ENCODE measurements at regions not wholly inside any gene's neighbourhood (a gene's known extent, or its start where the extent isn't known, plus 50 kb on each side); places are given as distances from the start of the nearest gene placed in this dataset.

GRCh38 chr20:22525069-22525820, 59.1 kb downstream of the FOXA2 start (continued):
- TF ChIP-seq, protein P1, sequence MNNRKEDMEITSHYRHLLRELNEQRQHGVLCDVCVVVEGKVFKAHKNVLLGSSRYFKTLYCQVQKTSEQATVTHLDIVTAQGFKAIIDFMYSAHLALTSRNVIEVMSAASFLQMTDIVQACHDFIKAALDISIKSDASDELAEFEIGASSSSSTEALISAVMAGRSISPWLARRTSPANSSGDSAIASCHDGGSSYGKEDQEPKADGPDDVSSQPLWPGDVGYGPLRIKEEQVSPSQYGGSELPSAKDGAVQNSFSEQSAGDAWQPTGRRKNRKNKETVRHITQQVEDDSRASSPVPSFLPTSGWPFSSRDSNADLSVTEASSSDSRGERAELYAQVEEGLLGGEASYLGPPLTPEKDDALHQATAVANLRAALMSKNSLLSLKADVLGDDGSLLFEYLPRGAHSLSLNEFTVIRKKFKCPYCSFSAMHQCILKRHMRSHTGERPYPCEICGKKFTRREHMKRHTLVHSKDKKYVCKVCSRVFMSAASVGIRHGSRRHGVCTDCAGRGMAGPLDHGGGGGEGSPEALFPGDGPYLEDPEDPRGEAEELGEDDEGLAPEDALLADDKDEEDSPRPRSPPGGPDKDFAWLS (CRISPR knock-in tag; IDR thresholded peaks at IDR 0.05; ENCODE audit: borderline replicate concordance): no peak
- TF ChIP-seq, protein P2, sequence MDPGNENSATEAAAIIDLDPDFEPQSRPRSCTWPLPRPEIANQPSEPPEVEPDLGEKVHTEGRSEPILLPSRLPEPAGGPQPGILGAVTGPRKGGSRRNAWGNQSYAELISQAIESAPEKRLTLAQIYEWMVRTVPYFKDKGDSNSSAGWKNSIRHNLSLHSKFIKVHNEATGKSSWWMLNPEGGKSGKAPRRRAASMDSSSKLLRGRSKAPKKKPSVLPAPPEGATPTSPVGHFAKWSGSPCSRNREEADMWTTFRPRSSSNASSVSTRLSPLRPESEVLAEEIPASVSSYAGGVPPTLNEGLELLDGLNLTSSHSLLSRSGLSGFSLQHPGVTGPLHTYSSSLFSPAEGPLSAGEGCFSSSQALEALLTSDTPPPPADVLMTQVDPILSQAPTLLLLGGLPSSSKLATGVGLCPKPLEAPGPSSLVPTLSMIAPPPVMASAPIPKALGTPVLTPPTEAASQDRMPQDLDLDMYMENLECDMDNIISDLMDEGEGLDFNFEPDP (CRISPR knock-in tag; conservative IDR thresholded peaks at IDR 0.05): no peak
- peak; percentile 95 for TF ChIP-seq CEBPB (IDR thresholded peaks at IDR 0.05; ENCODE audit: borderline replicate concordance, low read depth, low read length)
- peak; percentile 97 for TF ChIP-seq JUN (CRISPR knock-in tag; IDR thresholded peaks at IDR 0.05)
- peak; percentile 78 for TF ChIP-seq ZSCAN29 (CRISPR knock-in tag; conservative IDR thresholded peaks at IDR 0.05)
- TF ChIP-seq, protein P3, sequence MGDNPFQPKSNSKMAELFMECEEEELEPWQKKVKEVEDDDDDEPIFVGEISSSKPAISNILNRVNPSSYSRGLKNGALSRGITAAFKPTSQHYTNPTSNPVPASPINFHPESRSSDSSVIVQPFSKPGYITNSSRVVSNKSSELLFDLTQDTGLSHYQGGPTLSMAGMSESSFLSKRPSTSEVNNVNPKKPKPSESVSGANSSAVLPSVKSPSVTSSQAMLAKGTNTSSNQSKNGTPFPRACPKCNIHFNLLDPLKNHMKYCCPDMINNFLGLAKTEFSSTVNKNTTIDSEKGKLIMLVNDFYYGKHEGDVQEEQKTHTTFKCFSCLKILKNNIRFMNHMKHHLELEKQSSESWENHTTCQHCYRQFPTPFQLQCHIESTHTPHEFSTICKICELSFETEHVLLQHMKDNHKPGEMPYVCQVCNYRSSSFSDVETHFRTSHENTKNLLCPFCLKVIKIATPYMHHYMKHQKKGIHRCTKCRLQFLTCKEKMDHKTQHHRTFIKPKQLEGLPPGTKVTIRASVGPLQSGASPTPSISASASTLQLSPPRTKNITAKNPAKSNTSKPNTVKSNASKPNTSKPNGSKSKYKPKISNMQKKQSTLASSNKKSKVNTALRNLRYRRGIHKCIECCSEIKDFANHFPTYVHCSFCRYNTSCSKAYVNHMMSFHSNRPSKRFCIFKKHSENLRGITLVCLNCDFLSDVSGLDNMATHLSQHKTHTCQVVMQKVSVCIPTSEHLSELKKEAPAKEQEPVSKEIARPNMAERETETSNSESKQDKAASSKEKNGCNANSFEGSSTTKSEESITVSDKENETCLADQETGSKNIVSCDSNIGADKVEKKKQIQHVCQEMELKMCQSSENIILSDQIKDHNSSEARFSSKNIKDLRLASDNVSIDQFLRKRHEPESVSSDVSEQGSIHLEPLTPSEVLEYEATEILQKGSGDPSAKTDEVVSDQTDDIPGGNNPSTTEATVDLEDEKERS (CRISPR knock-in tag; IDR thresholded peaks at IDR 0.05): peak; percentile 70; the same call in 1 of the 2 replicates
- no peak for TF ChIP-seq HDAC6 (IDR thresholded peaks at IDR 0.05; ENCODE audit: low read depth, low read length)
- TF ChIP-seq, protein P4, sequence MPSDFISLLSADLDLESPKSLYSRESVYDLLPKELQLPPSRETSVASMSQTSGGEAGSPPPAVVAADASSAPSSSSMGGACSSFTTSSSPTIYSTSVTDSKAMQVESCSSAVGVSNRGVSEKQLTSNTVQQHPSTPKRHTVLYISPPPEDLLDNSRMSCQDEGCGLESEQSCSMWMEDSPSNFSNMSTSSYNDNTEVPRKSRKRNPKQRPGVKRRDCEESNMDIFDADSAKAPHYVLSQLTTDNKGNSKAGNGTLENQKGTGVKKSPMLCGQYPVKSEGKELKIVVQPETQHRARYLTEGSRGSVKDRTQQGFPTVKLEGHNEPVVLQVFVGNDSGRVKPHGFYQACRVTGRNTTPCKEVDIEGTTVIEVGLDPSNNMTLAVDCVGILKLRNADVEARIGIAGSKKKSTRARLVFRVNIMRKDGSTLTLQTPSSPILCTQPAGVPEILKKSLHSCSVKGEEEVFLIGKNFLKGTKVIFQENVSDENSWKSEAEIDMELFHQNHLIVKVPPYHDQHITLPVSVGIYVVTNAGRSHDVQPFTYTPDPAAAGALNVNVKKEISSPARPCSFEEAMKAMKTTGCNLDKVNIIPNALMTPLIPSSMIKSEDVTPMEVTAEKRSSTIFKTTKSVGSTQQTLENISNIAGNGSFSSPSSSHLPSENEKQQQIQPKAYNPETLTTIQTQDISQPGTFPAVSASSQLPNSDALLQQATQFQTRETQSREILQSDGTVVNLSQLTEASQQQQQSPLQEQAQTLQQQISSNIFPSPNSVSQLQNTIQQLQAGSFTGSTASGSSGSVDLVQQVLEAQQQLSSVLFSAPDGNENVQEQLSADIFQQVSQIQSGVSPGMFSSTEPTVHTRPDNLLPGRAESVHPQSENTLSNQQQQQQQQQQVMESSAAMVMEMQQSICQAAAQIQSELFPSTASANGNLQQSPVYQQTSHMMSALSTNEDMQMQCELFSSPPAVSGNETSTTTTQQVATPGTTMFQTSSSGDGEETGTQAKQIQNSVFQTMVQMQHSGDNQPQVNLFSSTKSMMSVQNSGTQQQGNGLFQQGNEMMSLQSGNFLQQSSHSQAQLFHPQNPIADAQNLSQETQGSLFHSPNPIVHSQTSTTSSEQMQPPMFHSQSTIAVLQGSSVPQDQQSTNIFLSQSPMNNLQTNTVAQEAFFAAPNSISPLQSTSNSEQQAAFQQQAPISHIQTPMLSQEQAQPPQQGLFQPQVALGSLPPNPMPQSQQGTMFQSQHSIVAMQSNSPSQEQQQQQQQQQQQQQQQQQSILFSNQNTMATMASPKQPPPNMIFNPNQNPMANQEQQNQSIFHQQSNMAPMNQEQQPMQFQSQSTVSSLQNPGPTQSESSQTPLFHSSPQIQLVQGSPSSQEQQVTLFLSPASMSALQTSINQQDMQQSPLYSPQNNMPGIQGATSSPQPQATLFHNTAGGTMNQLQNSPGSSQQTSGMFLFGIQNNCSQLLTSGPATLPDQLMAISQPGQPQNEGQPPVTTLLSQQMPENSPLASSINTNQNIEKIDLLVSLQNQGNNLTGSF (CRISPR knock-in tag; IDR thresholded peaks at IDR 0.05): no peak
- TF ChIP-seq, protein P5, sequence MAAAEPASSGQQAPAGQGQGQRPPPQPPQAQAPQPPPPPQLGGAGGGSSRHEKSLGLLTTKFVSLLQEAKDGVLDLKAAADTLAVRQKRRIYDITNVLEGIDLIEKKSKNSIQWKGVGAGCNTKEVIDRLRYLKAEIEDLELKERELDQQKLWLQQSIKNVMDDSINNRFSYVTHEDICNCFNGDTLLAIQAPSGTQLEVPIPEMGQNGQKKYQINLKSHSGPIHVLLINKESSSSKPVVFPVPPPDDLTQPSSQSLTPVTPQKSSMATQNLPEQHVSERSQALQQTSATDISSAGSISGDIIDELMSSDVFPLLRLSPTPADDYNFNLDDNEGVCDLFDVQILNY (CRISPR knock-in tag; conservative IDR thresholded peaks at IDR 0.05): no peak
- TF ChIP-seq TRIM24 (CRISPR knock-in tag; IDR thresholded peaks at IDR 0.05): peak; percentile 72; the same call in 1 of the 2 replicates
- TF ChIP-seq RFXAP (CRISPR knock-in tag; IDR thresholded peaks at IDR 0.05; ENCODE audit: borderline replicate concordance): peak; percentile 30; the same call in 1 of the 2 replicates
- no peak; the same call in 1 of the 2 replicates for TF ChIP-seq GABPB1 (CRISPR knock-in tag; IDR thresholded peaks at IDR 0.05)
- TF ChIP-seq ETV6 (CRISPR knock-in tag; conservative IDR thresholded peaks at IDR 0.05): no peak
- peak; percentile 65 for TF ChIP-seq ZSCAN25 (CRISPR knock-in tag; IDR thresholded peaks at IDR 0.05)
- TF ChIP-seq HHEX (CRISPR knock-in tag; IDR thresholded peaks at IDR 0.05): no peak
- no peak for TF ChIP-seq ZNF234 (CRISPR knock-in tag; conservative IDR thresholded peaks at IDR 0.05)
- TF ChIP-seq ZNF878 (CRISPR knock-in tag; IDR thresholded peaks at IDR 0.05): no peak

All from HepG2 (cell line).